ENCODE measurements at regions not wholly inside any gene's neighbourhood (a gene's known extent, or its start where the extent isn't known, plus 50 kb on each side); places are given as distances from the start of the nearest gene placed in this dataset.
"Not testable (repeated sequence)": the region's sequence is repeated elsewhere in the genome, so short reads cannot be mapped to it uniquely, and the experiment has no call there.

- Histone ChIP-seq H3K4me1 (ENCODE audit: low read depth) (peaks cover 5% of the 10 kb centered on the region), H3K9me3 (ENCODE audit: low read depth) (no peaks in the 10 kb centered on the region), H3K27ac (no peak overlapping the region), H3K4me3 (no peak overlapping the region), H3K27me3 (no peaks in the 10 kb centered on the region), H3K36me3 (no peaks in the 10 kb centered on the region)
- no peak for TF ChIP-seq CTCF (IDR thresholded peaks at IDR 0.05; ENCODE audit: low read depth, low read length)
- DNase-seq (ENCODE audit: low read depth in 1 of 2, low spot score in 1 of 2): peak in 1 of 2 donors; percentile 10
Observed at GRCh38 chr3:59364496-59364895, 314.7 kb upstream of the CFAP20DC start.

GRCh38 chr3:59360312-59360711 is 310.5 kb upstream of the CFAP20DC start:
- not testable (repeated sequence) for DNase-seq (ENCODE audit: low read depth in 1 of 2, low spot score in 1 of 2); H3K36me3 ChIP-seq; H3K4me1 ChIP-seq (ENCODE audit: low read depth); H3K27ac ChIP-seq; H3K4me3 ChIP-seq; H3K9me3 ChIP-seq (ENCODE audit: low read depth); H3K27me3 ChIP-seq

- no peak for TF ChIP-seq CTCF (IDR thresholded peaks at IDR 0.05; ENCODE audit: low read depth, low read length)
- H3K36me3 ChIP-seq: no peaks in the 10 kb centered on the region
- H3K27me3 ChIP-seq: no peaks in the 10 kb centered on the region
- no peak overlapping the region for H3K27ac ChIP-seq
- no peaks in the 10 kb centered on the region for H3K4me1 ChIP-seq (ENCODE audit: low read depth)
- H3K4me3 ChIP-seq: no peak overlapping the region
- no peaks in the 10 kb centered on the region for H3K9me3 ChIP-seq (ENCODE audit: low read depth)
- no peak for DNase-seq (ENCODE audit: low read depth in 1 of 2, low spot score in 1 of 2)
Observed at GRCh38 chr3:59341459-59341858, 291.6 kb upstream of the CFAP20DC start.

GRCh38 chr3:59339818-59340217 is 290.0 kb upstream of the CFAP20DC start:
- no peak for TF ChIP-seq CTCF (IDR thresholded peaks at IDR 0.05; ENCODE audit: low read depth, low read length)
- H3K36me3 ChIP-seq: no peaks in the 10 kb centered on the region
- no peak overlapping the region for H3K4me3 ChIP-seq
- H3K9me3 ChIP-seq (ENCODE audit: low read depth): no peaks in the 10 kb centered on the region
- DNase-seq (ENCODE audit: low read depth in 1 of 2, low spot score in 1 of 2): no peak
- H3K4me1 ChIP-seq (ENCODE audit: low read depth): no peaks in the 10 kb centered on the region
- no peaks in the 10 kb centered on the region for H3K27me3 ChIP-seq
- no peak overlapping the region for H3K27ac ChIP-seq

- TF ChIP-seq CTCF (IDR thresholded peaks at IDR 0.05; ENCODE audit: low read depth, low read length): no peak
- Histone ChIP-seq H3K27ac (no peak overlapping the region), H3K4me1 (ENCODE audit: low read depth) (no peaks in the 10 kb centered on the region), H3K9me3 (ENCODE audit: low read depth) (no peaks in the 10 kb centered on the region), H3K4me3 (no peak overlapping the region), H3K27me3 (no peaks in the 10 kb centered on the region), H3K36me3 (no peaks in the 10 kb centered on the region)
- DNase-seq (ENCODE audit: low read depth in 1 of 2, low spot score in 1 of 2): no peak
Observed at GRCh38 chr3:59338934-59339333, 289.1 kb upstream of the CFAP20DC start.

- DNase-seq (ENCODE audit: low read depth in 1 of 2, low spot score in 1 of 2): peak in 1 of 2 donors; percentile 12
- no peaks in the 10 kb centered on the region for H3K27me3 ChIP-seq
- no peak overlapping the region for H3K4me3 ChIP-seq
- no peaks in the 10 kb centered on the region for H3K4me1 ChIP-seq (ENCODE audit: low read depth)
- TF ChIP-seq CTCF (IDR thresholded peaks at IDR 0.05; ENCODE audit: low read depth, low read length): no peak
- no peak overlapping the region for H3K27ac ChIP-seq
- H3K36me3 ChIP-seq: no peaks in the 10 kb centered on the region
- H3K9me3 ChIP-seq (ENCODE audit: low read depth): no peaks in the 10 kb centered on the region
Observed at GRCh38 chr3:59335338-59335737, 285.5 kb upstream of the CFAP20DC start.

Measured in cardiac muscle cell (in vitro differentiated cells and primary cell).